GM23338 (cell line): ENCODE measurements at regions not wholly inside any gene's neighbourhood (a gene's known extent, or its start where the extent isn't known, plus 50 kb on each side); places are given as distances from the start of the nearest gene placed in this dataset.

Source experiments
- ATAC-seq: fragments of 200-7000 bp; cut with Tn5 transposase; 3 replicates; pipeline ENCODE4 v1.9.1; 2020
- DNase-seq: peaks from one replicate; pipeline ENCODE4 v3.0.0-alpha.2; 2015; ENCODE audit warnings: low spot score
- H2AFZ ChIP-seq: fragments of 200-600 bp; sonication (generic); 2 replicates; pipeline ENCODE4 v1.8.0; 2016; ENCODE audit warnings: antibody characterized with exemption, mild to moderate bottlenecking, moderate library complexity
- H3F3A ChIP-seq: fragments of 200-600 bp; sonication (generic); replicated peaks from 2 replicates; pipeline ENCODE4 v1.8.0; 2017; ENCODE audit warnings: antibody characterized with exemption, mixed run types, low read depth
- H3K27ac ChIP-seq: fragments of 200-600 bp; sonication (generic); 2 replicates; pipeline ENCODE4 v1.6.1; 2016; ENCODE audit warnings: low read depth
- H3K27me3 ChIP-seq: fragments of 200-600 bp; sonication (generic); 2 replicates; pipeline ENCODE4 v1.8.0; 2016; ENCODE audit warnings: mild to moderate bottlenecking, mixed run types, moderate library complexity; ENCODE audit not compliant: insufficient read depth
- H3K36me3 ChIP-seq: fragments of 200-600 bp; sonication (generic); 2 replicates; pipeline ENCODE4 v1.8.0; 2016; ENCODE audit warnings: mild to moderate bottlenecking; ENCODE audit not compliant: insufficient read depth
- H3K4me1 ChIP-seq: fragments of 200-600 bp; sonication (generic); 2 replicates; pipeline ENCODE4 v1.8.0; 2016; ENCODE audit warnings: mild to moderate bottlenecking, moderate library complexity; ENCODE audit not compliant: insufficient read depth
- H3K4me2 ChIP-seq: fragments of 200-600 bp; sonication (generic); 2 replicates; pipeline ENCODE4 v1.7.1; 2017; ENCODE audit warnings: mixed run types
- H3K4me3 ChIP-seq: fragments of 200-600 bp; sonication (generic); 2 replicates; pipeline ENCODE4 v1.6.1; 2016; ENCODE audit warnings: mixed run types
- H3K79me2 ChIP-seq: fragments of 200-600 bp; sonication (generic); replicated peaks from 2 replicates; pipeline ENCODE4 v1.8.0; 2017; ENCODE audit warnings: mild to moderate bottlenecking; ENCODE audit not compliant: insufficient read depth
- H3K9me2 ChIP-seq: fragments of 200-600 bp; sonication (generic); 2 replicates; pipeline ENCODE4 v1.8.0; 2017; ENCODE audit not compliant: insufficient read depth
- H4K20me1 ChIP-seq: fragments of 200-600 bp; sonication (generic); replicated peaks from 2 replicates; pipeline ENCODE4 v1.8.0; 2017; ENCODE audit warnings: mild to moderate bottlenecking; ENCODE audit not compliant: insufficient read depth
- H3K27ac Mint-ChIP-seq: 2 replicates; pipeline ENCODE4 v1.8.0; 2020; ENCODE audit warnings: inconsistent platforms, mild to moderate bottlenecking, moderate library complexity, mixed read lengths
- H3K27me3 Mint-ChIP-seq: 3 replicates; pipeline ENCODE4 v1.8.0; 2022; ENCODE audit warnings: low read depth, mild to moderate bottlenecking, moderate library complexity, mixed read lengths, inconsistent platforms; ENCODE audit not compliant: insufficient read depth, poor library complexity
- H3K36me3 Mint-ChIP-seq: 3 replicates; pipeline ENCODE4 v1.8.0; 2021; ENCODE audit warnings: low read depth, mild to moderate bottlenecking, inconsistent platforms, moderate library complexity, mixed read lengths
- H3K4me1 Mint-ChIP-seq: 3 replicates; pipeline ENCODE4 v1.8.0; 2020; ENCODE audit warnings: mild to moderate bottlenecking, inconsistent platforms, mixed read lengths
- H3K4me3 Mint-ChIP-seq: 3 replicates; pipeline ENCODE4 v1.8.0; 2021; ENCODE audit warnings: moderate library complexity, mild to moderate bottlenecking, inconsistent platforms, mixed read lengths
- H3K9me3 Mint-ChIP-seq: 3 replicates; pipeline ENCODE4 v1.8.0; 2020; ENCODE audit warnings: moderate library complexity, mild to moderate bottlenecking, inconsistent platforms, mixed read lengths
- CREB1 ChIP-seq: fragments of 250-450 bp; sonication (Bioruptor Pico); IDR thresholded peaks from 2 replicates; pipeline ENCODE4 v1.5.0; 2020; ENCODE audit warnings: low read depth, mild to moderate bottlenecking, moderate library complexity
- CTCF ChIP-seq, 2 experiments: fragments of 200-600 bp in 1 of 2; sonication (generic) in 1 of 2; conservative IDR thresholded peaks; 2 replicates each; pipeline versions ENCODE4 v1.5.1 to v1.6.1; 2016 to 2017; ENCODE audit warnings: antibody characterized with exemption in 2 of 2, low read depth in 2 of 2, mild to moderate bottlenecking in 2 of 2, moderate library complexity in 1 of 2
- ETS1 ChIP-seq: IDR thresholded peaks from 2 replicates; pipeline ENCODE4 v1.6.1; 2016; ENCODE audit warnings: antibody characterized with exemption
- EZH2 ChIP-seq: fragments of 200-600 bp; sonication (generic); IDR thresholded peaks from one replicate; pipeline ENCODE4 v1.8.0; 2017; ENCODE audit warnings: antibody characterized with exemption, mild to moderate bottlenecking, low read depth; ENCODE audit not compliant: unreplicated experiment
- EZH2phosphoT487 ChIP-seq: fragments of 200-600 bp; sonication (generic); IDR thresholded peaks from one replicate; pipeline ENCODE4 v1.8.1; 2018; ENCODE audit warnings: antibody characterized with exemption; ENCODE audit not compliant: unreplicated experiment
- JUNB ChIP-seq: IDR thresholded peaks from one replicate; pipeline ENCODE4 v1.6.1; 2016; ENCODE audit warnings: antibody characterized with exemption; ENCODE audit not compliant: unreplicated experiment
- NANOG ChIP-seq: IDR thresholded peaks from 2 replicates; pipeline ENCODE4 v1.6.1; 2016; ENCODE audit warnings: antibody characterized with exemption, borderline replicate concordance
- POLR2AphosphoS5 ChIP-seq: IDR thresholded peaks from 2 replicates; pipeline ENCODE4 v1.6.1; 2016; ENCODE audit warnings: antibody characterized with exemption, low read depth
- REST ChIP-seq: IDR thresholded peaks from one replicate; pipeline ENCODE4 v1.6.1; 2018; ENCODE audit warnings: antibody characterized with exemption; ENCODE audit not compliant: unreplicated experiment
- STAT1 ChIP-seq: IDR thresholded peaks from one replicate; pipeline ENCODE4 v1.6.1; 2016; ENCODE audit warnings: antibody characterized with exemption; ENCODE audit not compliant: unreplicated experiment
- ZNF114 ChIP-seq: fragments of 250-450 bp; sonication (Bioruptor Pico); IDR thresholded peaks from 2 replicates; pipeline ENCODE4 v1.5.0; 2020; ENCODE audit warnings: mild to moderate bottlenecking, moderate library complexity
- ZNF331 ChIP-seq: fragments of 250-450 bp; sonication (Bioruptor Pico); IDR thresholded peaks from 2 replicates; pipeline ENCODE4 v1.5.0; 2020; ENCODE audit warnings: low read depth, mild to moderate bottlenecking, moderate library complexity
- ZNF462 ChIP-seq: fragments of 250-450 bp; sonication (Bioruptor Pico); IDR thresholded peaks from 2 replicates; pipeline ENCODE4 v1.5.0; 2020; ENCODE audit warnings: mild to moderate bottlenecking, moderate library complexity

- TF ChIP-seq EZH2 (no peak), ZNF331 (no peak), CREB1 (CRISPR knock-in tag) (no peak), STAT1 (no peak), NANOG (no peak), ZNF114 (CRISPR knock-in tag) (no peak), JUNB (no peak), POLR2AphosphoS5 (no peak)
These were observed 330.5 kb downstream of the SOX4 start (continued) for GRCh38 chr6:21924002-21924401.

GRCh38 chr6:21928827-21929226, 335.3 kb downstream of the SOX4 start:
- H3K36me3 ChIP-seq, result no peaks in the 10 kb centered on the region
- H2AFZ ChIP-seq, result no peak overlapping the region
- no peaks in the 10 kb centered on the region for H3F3A ChIP-seq
- H3K4me1 ChIP-seq, result no peaks in the 10 kb centered on the region
- H3K36me3 Mint-ChIP-seq, result peaks cover 19% of the 10 kb centered on the region
- H3K27ac ChIP-seq, result no peak overlapping the region; the same call in none of the 2 replicates
- no peaks in the 10 kb centered on the region for H3K27me3 ChIP-seq
- no peak overlapping the region for H3K4me3 Mint-ChIP-seq
- DNase-seq (no peak), ATAC-seq (no peak)
- H3K27ac Mint-ChIP-seq, result no peak overlapping the region
- H4K20me1 ChIP-seq, result 0 out of 2 replicates have a peak, but pooled peaks cover 3% of the 10 kb centered on the region
- TF ChIP-seq CREB1 (CRISPR knock-in tag) (no peak), JUNB (no peak), CTCF (conservative IDR thresholded peaks at IDR 0.05; ENCODE audit: low read depth in 2 of 2) (no peak), EZH2 (no peak), ZNF462 (CRISPR knock-in tag) (no peak), ZNF114 (CRISPR knock-in tag) (no peak), STAT1 (no peak), ETS1 (no peak), NANOG (no peak), REST (no peak), POLR2AphosphoS5 (no peak), ZNF331 (no peak), EZH2phosphoT487 (no peak)
- no peak overlapping the region for H3K4me2 ChIP-seq
- peaks cover 15% of the 10 kb centered on the region for H3K4me1 Mint-ChIP-seq
- peaks cover 51% of the 10 kb centered on the region for H3K79me2 ChIP-seq
- H3K27me3 Mint-ChIP-seq, result peaks cover 11% of the 10 kb centered on the region
- H3K4me3 ChIP-seq, result no peak overlapping the region
- no peaks in the 10 kb centered on the region; the same call in 2 of the 3 replicates for H3K9me3 Mint-ChIP-seq
- no peaks in the 10 kb centered on the region for H3K9me2 ChIP-seq
